Spleen (tissue), 7 donors: ENCODE measurements at regions not wholly inside any gene's neighbourhood (a gene's known extent, or its start where the extent isn't known, plus 50 kb on each side); places are given as distances from the start of the nearest gene placed in this dataset.

Source experiments
- CTCF ChIP-seq, 11 experiments: fragments of 200-600 bp in 7 of 11; fragments of 450-650 bp in 4 of 11; sonication (generic) in 4 of 11; IDR thresholded peaks in 8 of 11; conservative IDR thresholded peaks in 3 of 11; 1 replicate in 7 of 11; 2 replicates in 4 of 11; pipeline versions ENCODE4 v1.4.0 to v1.8.0; 2016 to 2021; ENCODE audit warnings: antibody characterized with exemption in 11 of 11, inconsistent platforms in 4 of 11, mild to moderate bottlenecking in 1 of 11
- POLR2A ChIP-seq, 3 donors: fragments of 450-650 bp; IDR thresholded peaks; one replicate each; pipeline ENCODE4 v1.5.1; 2017; ENCODE audit warnings: antibody characterized with exemption in 3 of 3, mild to moderate bottlenecking in 1 of 3
- POLR2AphosphoS5 ChIP-seq, 3 donors: sonication (generic); formaldehyde crosslinking; IDR thresholded peaks; one replicate each; pipeline ENCODE4 v1.5.1; 2017; ENCODE audit warnings: antibody characterized with exemption in 3 of 3
- donor health status: DM: no; HTN: no; CAD: no; lungs with moderate emphysema.
- donor health status: DM: no; HTN: no; CAD: no.
- donor health status: DM: no; HTN: no; CAD: no.

- TF ChIP-seq CTCF (IDR thresholded peaks at IDR 0.05 in 8 of 11, conservative IDR thresholded peaks at IDR 0.05 in 3 of 11), result no peak
- no peak for TF ChIP-seq POLR2A (IDR thresholded peaks at IDR 0.05)
- TF ChIP-seq POLR2AphosphoS5 (IDR thresholded peaks at IDR 0.05), result no peak
Observed at GRCh38 chr20:7459083-7459482, 481.2 kb downstream of the HAO1 start.
